Retina (tissue), 1 donor: ENCODE measurements at regions not wholly inside any gene's neighbourhood (a gene's known extent, or its start where the extent isn't known, plus 50 kb on each side); places are given as distances from the start of the nearest gene placed in this dataset.
"Not testable (repeated sequence)": the region's sequence is repeated elsewhere in the genome, so short reads cannot be mapped to it uniquely, and the experiment has no call there.

Source experiments
- DNase-seq: peaks from one replicate; pipeline ENCODE4 v3.0.0-alpha.2; 2016

- no peak for DNase-seq
Observed at GRCh38 chr11:71331631-71332030, 79.3 kb upstream of the SHANK2 start.

DNA sequence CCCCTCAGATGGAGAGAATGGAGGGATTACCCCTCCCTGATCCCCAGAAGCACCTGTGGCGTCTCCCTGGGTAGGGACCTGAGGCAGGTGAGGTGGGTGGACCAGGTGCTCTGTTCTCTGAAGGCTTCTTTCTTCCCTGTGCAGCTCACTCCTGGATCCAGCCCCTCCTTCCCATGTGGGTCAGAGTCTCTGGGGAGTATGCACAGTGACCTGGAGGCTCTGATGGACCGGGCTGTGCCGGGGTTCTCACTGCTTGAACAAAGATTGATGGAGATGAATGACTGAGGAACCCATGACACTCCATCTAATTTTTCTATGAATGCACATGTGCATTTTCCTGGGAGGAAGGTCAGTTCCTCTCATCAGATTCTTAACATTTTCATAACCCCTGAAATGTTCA is 78.6 kb upstream of the SHANK2 start:
- no peak for DNase-seq

- DNase-seq, result no peak
Observed at GRCh38 chr11:71330349-71330748, 78.0 kb upstream of the SHANK2 start.

- DNase-seq, result no peak
Observed at GRCh38 chr11:71329786-71330185, 77.4 kb upstream of the SHANK2 start.

- DNase-seq, result no peak
Observed at GRCh38 chr11:71329165-71329510, 76.8 kb upstream of the SHANK2 start.

- no peak for DNase-seq
Observed at GRCh38 chr11:71327156-71328085, 75.0 kb upstream of the SHANK2 start.

DNA sequence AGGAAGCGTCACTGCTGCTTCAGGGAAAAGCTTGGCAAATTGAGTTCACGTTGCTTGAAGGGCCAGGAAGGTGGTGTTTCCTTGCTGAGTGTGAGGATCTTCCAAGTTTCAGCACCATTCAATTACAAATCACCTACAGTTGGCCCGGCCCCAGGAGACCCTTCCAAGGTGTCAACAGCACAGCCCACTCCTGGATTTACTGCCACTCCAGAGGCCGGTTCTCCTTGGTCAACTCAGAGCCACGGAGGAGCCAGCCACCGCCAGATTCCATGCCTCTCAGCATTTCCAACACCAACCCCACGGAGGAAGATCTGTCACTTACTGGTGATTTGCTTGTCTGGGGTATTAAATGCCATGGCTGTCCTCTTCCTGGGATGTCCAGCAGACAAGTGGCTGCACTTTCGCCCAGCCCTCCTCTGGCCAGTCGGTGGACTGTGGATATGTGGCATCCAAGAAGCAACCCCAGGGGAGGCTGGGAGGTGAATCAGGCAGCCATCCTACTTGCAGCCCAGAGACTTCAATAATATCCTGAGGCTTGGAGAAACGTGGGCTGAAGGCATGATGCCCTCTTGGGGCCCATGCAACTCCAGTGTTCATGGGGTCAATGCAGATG is 74.1 kb upstream of the SHANK2 start:
- no peak for DNase-seq

GRCh38 chr11:71325418-71326327 is 73.3 kb upstream of the SHANK2 start:
- DNase-seq, result no peak

DNA sequence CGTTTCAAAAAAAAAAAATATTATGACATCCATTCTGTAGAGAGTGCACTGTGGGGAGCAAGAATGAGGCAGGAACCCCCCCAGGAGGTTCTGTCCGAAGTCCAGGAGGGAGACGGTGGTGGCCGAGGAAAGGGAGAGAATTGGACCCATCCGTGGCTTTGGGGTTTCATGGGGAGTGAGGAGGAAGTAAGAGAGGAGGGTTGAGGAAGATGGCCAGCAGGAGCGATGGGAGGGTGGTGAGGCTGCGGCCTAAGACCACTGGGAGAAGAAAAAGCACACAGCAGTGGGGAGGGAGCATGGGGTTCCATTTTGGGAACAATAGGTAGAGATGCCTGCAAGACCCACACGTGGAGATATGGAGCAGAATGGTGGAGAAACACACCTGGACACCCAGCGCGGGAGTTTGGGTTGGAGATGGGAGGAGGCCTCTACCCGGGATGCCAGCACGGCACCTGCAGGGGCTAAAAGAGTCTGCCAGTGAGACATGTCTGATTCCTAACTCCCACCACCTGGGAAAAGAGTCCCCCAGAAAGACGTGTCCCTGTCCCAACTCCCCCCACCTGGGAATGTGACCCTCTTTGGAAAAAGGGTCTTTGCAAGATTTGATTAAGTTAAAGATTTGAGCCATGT is 72.5 kb upstream of the SHANK2 start:
- DNase-seq, result no peak

GRCh38 chr11:71323876-71324526 is 71.6 kb upstream of the SHANK2 start:
- no peak for DNase-seq

DNA sequence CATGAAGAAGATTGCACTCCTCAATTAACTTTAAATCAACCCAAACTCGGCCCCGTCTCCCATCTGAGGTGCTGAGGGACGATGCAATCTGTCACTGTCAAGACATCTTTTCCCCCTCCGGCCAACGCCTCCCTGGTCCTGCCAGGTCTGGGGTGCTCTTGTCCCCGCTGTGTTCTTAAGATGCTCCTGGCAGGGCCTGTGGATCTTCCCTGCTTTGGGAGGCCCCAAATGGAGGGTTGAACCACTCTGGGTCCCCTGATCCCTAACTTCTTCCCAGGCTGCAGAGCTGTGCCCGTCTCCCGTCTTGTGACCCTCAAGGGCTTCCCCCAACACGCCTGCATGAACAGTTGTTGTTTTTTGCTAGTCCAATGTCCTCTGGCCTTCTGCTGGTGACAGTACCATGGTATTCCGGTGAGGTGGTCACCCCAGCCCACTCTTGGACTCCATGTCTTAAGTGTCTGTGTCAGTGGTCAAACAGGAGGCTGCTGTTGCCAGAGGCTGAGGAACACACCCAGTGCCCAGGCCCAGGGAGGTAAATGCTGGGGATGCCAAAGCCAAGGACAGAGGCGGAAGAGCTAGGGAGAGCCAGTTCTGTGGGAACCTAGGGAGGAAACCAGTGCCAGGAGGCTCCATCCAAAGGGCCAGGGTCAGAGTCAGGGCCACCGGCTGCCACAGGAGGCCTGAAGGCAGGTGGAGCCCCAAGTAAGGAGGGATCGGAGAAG is 70.6 kb upstream of the SHANK2 start:
- no peak for DNase-seq

DNA sequence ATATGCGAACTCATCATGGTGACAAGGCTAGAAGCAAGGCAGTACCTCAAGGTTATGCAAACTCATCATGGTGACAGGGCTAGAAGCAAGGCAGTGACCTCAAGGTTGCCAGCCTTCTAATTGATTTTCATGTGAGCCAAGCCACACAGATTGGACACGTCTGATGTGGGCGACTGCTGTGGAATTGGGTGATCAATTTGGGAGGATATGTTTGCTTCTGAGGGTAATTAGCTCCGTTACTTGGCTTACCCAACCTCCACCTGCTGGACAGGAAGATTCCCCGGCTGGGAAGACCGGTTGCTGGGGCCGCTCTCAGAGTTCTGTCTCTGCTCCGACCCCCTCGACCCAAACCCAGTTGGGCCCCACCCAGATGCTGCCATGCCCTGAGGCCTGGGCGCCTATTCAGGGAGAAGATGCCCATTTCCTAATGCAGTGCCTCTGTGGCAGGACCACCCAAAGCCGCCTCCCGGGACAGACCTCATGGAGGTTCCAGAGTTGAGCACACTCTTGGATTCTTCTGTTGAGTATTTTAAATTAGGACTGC is 69.9 kb upstream of the SHANK2 start:
- no peak for DNase-seq

DNA sequence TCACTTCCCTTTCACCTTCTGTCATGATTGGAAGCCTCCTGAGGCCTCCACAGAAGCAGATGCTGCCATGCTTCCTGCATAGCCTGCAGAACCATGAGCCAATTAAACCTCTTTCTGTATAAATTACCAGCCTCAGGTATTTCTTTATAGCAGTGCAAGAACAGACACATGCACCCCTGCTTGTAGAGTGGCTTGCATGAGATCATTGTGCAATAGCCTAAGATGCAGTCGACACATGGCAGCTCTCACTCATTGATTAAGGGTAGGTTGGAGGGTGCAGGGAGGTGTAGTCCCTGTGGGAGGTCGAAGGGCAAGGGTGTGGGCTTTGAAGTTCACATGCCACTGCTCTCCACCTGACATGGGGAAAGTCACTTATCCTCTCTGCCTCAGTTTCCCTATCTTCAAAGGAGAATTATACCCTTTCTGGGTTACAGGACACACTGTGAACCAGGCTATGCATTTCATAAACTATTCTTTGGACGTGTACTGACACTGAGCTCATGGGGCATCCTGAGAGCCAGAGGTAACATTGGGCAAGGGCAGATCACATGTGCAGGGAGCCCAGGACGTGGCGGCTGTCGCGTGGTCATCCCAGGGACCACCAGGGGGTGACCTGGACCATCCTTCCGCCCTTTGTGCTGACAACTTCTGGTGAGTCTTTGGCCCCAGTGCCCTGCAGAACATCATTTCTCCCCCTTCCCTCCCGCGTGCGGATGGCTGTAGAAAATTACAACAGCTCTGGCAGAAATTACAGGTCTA is 69.2 kb upstream of the SHANK2 start:
- no peak for DNase-seq

DNA sequence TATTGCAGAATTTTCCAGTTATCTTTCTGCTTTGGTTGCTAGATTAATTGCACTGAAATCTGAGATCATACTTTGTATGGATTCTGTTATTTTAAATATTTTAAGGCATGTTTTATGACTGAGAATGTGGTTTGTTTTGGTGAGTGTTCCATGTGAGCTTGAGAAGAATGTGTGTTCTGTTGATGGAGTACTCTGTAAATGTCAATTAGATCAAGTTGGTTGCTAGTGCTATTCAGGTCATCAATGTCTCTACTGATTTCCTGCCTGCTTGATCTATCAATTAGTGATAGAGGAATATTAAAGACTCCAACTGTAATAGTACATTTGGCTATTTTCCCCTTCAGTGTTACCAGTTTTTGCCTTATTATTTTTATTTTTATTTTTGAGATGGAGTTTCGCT is 64.3 kb upstream of the SHANK2 start:
- no peak for DNase-seq

- DNase-seq, result not testable (repeated sequence)
Observed at GRCh38 chr11:71312616-71313015, 60.2 kb upstream of the SHANK2 start.

DNA sequence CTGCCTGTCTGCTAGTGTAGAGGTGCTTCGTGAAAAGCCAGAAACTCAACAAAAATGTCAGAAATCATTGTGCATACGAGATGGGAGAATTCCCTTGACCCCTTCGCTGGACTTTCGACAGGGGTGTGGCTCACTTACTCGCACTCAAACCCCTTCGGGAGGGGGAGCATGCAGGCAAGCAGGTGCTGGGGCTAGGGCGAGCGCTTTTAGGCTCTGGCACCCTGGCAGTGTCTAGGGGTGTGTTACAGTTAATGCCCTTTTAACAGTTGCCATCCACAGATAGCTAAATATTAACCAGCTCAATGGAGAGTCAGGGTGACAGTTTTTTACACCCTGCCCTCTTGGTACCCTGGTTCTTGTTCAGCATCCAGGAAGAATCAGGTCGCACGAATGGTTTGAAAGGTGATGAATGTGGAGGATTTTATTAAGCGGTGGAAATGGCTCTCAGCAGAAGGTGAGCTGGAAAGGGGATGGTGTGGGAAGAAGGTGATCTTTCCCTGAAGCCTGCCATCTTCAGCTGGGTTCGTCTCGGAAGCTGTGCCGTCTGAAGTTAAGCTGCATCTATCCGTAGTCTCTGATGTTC is 59.6 kb upstream of the SHANK2 start:
- no peak for DNase-seq

DNA sequence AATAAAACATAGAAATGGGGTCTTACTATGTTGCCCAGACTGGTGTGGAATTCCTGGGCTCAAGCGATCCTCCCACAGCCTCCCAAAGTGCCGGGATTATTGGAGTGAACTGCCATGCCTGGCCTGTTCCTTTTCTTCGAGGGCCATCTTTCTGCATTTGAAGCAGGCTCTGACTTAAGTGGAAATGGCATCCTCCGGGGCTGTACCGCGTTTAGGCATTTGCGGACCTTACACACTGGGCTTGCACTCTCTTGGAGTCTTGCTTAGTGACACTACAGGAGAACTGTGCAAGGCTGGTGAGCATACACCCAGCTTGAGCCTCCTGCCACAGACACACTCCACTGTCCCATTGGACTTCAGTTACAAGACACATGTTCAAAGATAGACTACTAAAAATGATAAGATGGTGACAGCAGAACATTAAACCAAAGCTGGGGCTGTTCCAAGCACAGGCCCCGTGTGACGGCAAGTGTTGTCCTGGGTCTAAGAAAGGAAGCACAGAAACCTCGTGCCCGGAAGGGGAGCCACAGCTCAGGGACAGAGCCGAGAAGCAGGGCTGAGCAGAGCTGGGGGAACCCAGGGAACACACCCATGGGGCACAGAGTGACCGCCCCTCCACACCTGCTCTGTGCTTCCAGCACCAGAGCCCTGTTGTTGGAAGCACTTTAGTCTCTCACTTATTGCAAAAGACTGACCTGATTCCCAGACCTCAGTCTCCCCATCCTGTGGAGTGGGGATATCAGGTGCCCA is 59.0 kb upstream of the SHANK2 start:
- no peak for DNase-seq

DNA sequence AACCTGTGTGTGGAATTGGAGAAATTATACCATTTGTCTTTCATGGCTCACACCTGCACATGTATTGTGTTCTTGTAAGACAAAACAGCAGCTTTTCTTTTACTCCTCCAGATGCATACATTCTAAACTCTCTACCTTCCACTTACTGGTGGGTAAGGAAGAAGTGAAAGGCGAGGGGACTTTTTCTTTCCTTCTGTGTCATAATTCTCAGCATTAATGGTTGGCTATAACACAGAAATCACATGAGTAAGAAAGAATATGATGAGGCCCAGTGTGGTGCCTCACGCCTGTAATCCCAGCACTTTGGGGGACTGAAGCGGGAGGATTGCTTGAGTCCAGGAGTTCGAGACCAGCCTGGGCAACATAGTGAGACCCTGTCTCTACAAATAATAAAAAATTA is 57.8 kb upstream of the SHANK2 start:
- DNase-seq, result no peak

- DNase-seq, result no peak
Observed at GRCh38 chr11:71309611-71310010, 57.2 kb upstream of the SHANK2 start.

GRCh38 chr11:71309181-71309580 is 56.8 kb upstream of the SHANK2 start:
- DNase-seq, result no peak
